ENCODE measurements at regions not wholly inside any gene's neighbourhood (a gene's known extent, or its start where the extent isn't known, plus 50 kb on each side); places are given as distances from the start of the nearest gene placed in this dataset.

DNA sequence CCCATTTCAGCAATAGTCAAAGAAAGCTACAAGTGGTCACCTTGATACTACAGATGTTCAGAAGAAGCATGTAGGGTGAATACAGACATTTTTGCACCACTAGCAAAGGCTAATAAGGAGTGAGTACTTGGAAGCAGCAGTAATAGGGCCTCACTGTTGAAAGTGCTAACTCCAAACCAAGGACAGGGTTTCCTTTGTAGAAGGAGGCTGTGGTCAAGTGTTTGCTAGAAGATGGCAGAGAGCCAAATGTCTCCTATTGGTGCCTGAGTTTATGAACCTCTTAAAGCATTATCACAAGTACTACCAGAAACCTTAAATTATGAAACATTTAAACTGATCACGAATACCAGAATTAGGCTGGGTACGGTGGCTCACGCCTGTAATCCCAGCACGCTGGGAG is 308.1 kb downstream of the ZEB2 start:
- no peak for DNase-seq
- no peak overlapping the region for H3K18ac ChIP-seq (ENCODE audit: insufficient read length, low read depth, low read length)
- no peak overlapping the region for H2AK5ac ChIP-seq (ENCODE audit: insufficient read length, low read length)
- H3K4me1 Mint-ChIP-seq, result peaks cover 3 to 8% of the 10 kb centered on the region in 2 experiments; a peak in 3 of 4 replicates
- no peaks in the 10 kb centered on the region for H3K79me2 ChIP-seq (ENCODE audit: insufficient read depth, low read length)
- H3K27ac Mint-ChIP-seq, result no peak overlapping the region
- no peak overlapping the region for H3K56ac ChIP-seq (ENCODE audit: insufficient read length, low read depth, low read length)
- H3K4me3 Mint-ChIP-seq, result no peak overlapping the region
- no peak overlapping the region for H2BK15ac ChIP-seq (ENCODE audit: low read depth, low read length)
- H2BK120ac ChIP-seq (ENCODE audit: low read depth, low read length, poor library complexity, severe bottlenecking), result no peak overlapping the region
- no CpG with 5 or more reads among the region's 4 CpGs for WGBS (ENCODE audit: extremely low coverage, insufficient read length, low lambda C conversion rate)
- TF ChIP-seq CTCF (conservative IDR thresholded peaks at IDR 0.05), result no peak
- H3K4me2 ChIP-seq (ENCODE audit: insufficient read depth, insufficient read length, low read length), result no peak overlapping the region
- H3K27me3 Mint-ChIP-seq (ENCODE audit: low read depth), result no peaks in the 10 kb centered on the region
- no peaks in the 10 kb centered on the region for H3K9me3 Mint-ChIP-seq
- H3K9me3 ChIP-seq (ENCODE audit: control insufficient read depth, low read depth, low read length), result no peaks in the 10 kb centered on the region
- H3K4me1 ChIP-seq (ENCODE audit: insufficient read depth, low read length), result no peaks in the 10 kb centered on the region
- no peak overlapping the region for H2AFZ ChIP-seq (ENCODE audit: low read length)
- no peak overlapping the region for H3K27ac ChIP-seq (ENCODE audit: insufficient read length, low read depth, low read length)
- H3K4ac ChIP-seq (ENCODE audit: low read depth, low read length), result no peak overlapping the region
- H3K36me3 Mint-ChIP-seq (ENCODE audit: insufficient read depth in 1 of 3, low read depth in 3 of 3), result peaks cover 0 to 6% (median 0%) of the 10 kb centered on the region in 3 experiments; a peak in 2 of 7 replicates
- H3K9ac ChIP-seq (ENCODE audit: extremely low read depth, insufficient read length, low read length), result no peak overlapping the region
- H4K5ac ChIP-seq (ENCODE audit: insufficient read length, low read depth, low read length), result no peak overlapping the region
- no peaks in the 10 kb centered on the region for H3K27me3 ChIP-seq (ENCODE audit: insufficient read depth, low read length)
- H3T11ph ChIP-seq (ENCODE audit: low read length), result no peak overlapping the region
- H3K14ac ChIP-seq (ENCODE audit: insufficient read depth, low read length), result no peak overlapping the region
- no peaks in the 10 kb centered on the region for H4K20me1 ChIP-seq (ENCODE audit: control insufficient read depth, insufficient read depth, insufficient read length)
- H2BK5ac ChIP-seq (ENCODE audit: insufficient read length, low read length), result no peak overlapping the region
- H3K23me2 ChIP-seq (ENCODE audit: insufficient read length, low read depth, low read length, poor library complexity, severe bottlenecking), result no peaks in the 10 kb centered on the region
- no peak overlapping the region for H2BK20ac ChIP-seq (ENCODE audit: low read depth, low read length, poor library complexity, severe bottlenecking)
- no peak overlapping the region for H4K8ac ChIP-seq (replicated peaks; ENCODE audit: insufficient read length, low read depth, low read length)
- H3K23ac ChIP-seq (ENCODE audit: insufficient read length, low read depth, low read length), result no peak overlapping the region
- H3K79me1 ChIP-seq (ENCODE audit: insufficient read depth, low read depth, low read length, poor library complexity, severe bottlenecking), result no peaks in the 10 kb centered on the region
- H4K91ac ChIP-seq (ENCODE audit: insufficient read length, low read depth, low read length), result no peak overlapping the region
- no peak overlapping the region for H2BK12ac ChIP-seq (ENCODE audit: insufficient read length, low read depth, low read length)

All from H9 (cell line).